ENCODE measurements at regions not wholly inside any gene's neighbourhood (a gene's known extent, or its start where the extent isn't known, plus 50 kb on each side); places are given as distances from the start of the nearest gene placed in this dataset.

DNA sequence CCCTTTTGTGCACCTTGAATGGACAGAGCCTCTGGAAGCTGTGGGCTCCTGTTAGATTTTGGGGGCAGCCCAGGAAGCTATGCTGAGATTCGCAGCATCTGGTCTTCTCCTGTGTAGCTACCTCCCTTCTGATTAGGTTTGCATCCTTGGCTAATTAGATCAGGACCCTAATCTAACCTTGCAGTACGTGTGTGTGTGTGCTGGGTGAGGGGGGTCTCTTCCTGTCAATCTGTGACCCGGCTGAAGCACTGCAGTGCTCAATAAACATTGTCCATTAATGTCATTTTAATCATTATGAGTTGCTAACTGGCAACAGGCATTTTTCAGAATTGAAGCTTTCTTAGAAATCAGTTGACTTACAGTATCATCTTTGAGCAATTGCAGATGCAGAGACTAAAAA lies 229.1 kb upstream of the STXBP5 start:
- ChIA-PET RAD21 (ENCODE audit: unreplicated experiment) (no interaction called here), POLR2A (no interaction called here), CTCF (no interaction called here), SMC1A (ENCODE audit: uncharacterized antibody, unreplicated experiment) (interaction anchor here (0.6 kb wide), 1 partner anchor 22 kb away, joined by 3 read pairs; no protein-coding TSS in a partner anchor)
- H3K27me3 ChIP-seq (replicated peaks in 1 of 2; ENCODE audit: control insufficient read depth in 2 of 2, insufficient read depth in 2 of 2, low read length in 1 of 2), result no peaks in the 10 kb centered on the region
- BruUV-seq (replicated peaks), result no TSS peak
- H3K9ac ChIP-seq (ENCODE audit: control insufficient read depth, insufficient read depth, low read length), result no peak overlapping the region
- H3K4me3 ChIP-seq, result no peak overlapping the region
- DNase-seq (ENCODE audit: low read depth, low spot score) (no peak), FAIRE-seq (no peak), ATAC-seq (no peak)
- no peak for TF ChIP-seq ZZZ3 (IDR thresholded peaks at IDR 0.05; ENCODE audit: control insufficient read depth, insufficient read length, low read depth)
- TF ChIP-seq, protein P1, sequence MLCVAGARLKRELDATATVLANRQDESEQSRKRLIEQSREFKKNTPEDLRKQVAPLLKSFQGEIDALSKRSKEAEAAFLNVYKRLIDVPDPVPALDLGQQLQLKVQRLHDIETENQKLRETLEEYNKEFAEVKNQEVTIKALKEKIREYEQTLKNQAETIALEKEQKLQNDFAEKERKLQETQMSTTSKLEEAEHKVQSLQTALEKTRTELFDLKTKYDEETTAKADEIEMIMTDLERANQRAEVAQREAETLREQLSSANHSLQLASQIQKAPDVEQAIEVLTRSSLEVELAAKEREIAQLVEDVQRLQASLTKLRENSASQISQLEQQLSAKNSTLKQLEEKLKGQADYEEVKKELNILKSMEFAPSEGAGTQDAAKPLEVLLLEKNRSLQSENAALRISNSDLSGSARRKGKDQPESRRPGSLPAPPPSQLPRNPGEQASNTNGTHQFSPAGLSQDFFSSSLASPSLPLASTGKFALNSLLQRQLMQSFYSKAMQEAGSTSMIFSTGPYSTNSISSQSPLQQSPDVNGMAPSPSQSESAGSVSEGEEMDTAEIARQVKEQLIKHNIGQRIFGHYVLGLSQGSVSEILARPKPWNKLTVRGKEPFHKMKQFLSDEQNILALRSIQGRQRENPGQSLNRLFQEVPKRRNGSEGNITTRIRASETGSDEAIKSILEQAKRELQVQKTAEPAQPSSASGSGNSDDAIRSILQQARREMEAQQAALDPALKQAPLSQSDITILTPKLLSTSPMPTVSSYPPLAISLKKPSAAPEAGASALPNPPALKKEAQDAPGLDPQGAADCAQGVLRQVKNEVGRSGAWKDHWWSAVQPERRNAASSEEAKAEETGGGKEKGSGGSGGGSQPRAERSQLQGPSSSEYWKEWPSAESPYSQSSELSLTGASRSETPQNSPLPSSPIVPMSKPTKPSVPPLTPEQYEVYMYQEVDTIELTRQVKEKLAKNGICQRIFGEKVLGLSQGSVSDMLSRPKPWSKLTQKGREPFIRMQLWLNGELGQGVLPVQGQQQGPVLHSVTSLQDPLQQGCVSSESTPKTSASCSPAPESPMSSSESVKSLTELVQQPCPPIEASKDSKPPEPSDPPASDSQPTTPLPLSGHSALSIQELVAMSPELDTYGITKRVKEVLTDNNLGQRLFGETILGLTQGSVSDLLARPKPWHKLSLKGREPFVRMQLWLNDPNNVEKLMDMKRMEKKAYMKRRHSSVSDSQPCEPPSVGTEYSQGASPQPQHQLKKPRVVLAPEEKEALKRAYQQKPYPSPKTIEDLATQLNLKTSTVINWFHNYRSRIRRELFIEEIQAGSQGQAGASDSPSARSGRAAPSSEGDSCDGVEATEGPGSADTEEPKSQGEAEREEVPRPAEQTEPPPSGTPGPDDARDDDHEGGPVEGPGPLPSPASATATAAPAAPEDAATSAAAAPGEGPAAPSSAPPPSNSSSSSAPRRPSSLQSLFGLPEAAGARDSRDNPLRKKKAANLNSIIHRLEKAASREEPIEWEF (IDR thresholded peaks at IDR 0.05; ENCODE audit: insufficient replicate concordance, low read depth, low read length), result no peak
- TF ChIP-seq POU2F2 (IDR thresholded peaks at IDR 0.05; ENCODE audit: borderline replicate concordance, low read depth, low read length), result no peak
- TF ChIP-seq SMAD5 (IDR thresholded peaks at IDR 0.05; ENCODE audit: low read depth), result no peak
- H3K36me3 ChIP-seq (ENCODE audit: control insufficient read depth in 2 of 2, insufficient read depth in 2 of 2, low read length in 1 of 2), result no peaks in the 10 kb centered on the region
- WGBS (ENCODE audit: insufficient coverage, insufficient replicate concordance, low lambda C conversion rate, missing lambda C conversion rate), result 31% methylated on average over 3 of the region's 3 CpGs
- no peak overlapping the region for H3K4me2 ChIP-seq (ENCODE audit: control insufficient read depth, insufficient read depth)
- H3K9me3 ChIP-seq (replicated peaks; ENCODE audit: control insufficient read depth, insufficient read depth, low read length), result no peaks in the 10 kb centered on the region
- intact Hi-C loops (cut with micrococcal nuclease; ENCODE audit: unreplicated experiment), result no loop called here
- H3K27ac ChIP-seq (ENCODE audit: control insufficient read depth, insufficient read depth), result no peak overlapping the region
- in situ Hi-C loops (cut with MboI), result no loop called here
- no peak overlapping the region for H2AFZ ChIP-seq (ENCODE audit: control insufficient read depth, low read depth, low read length)
- no peaks in the 10 kb centered on the region for H3K4me1 ChIP-seq (ENCODE audit: control insufficient read depth, insufficient read depth, low read length)
- no peaks in the 10 kb centered on the region for H3K79me2 ChIP-seq (ENCODE audit: control insufficient read depth, insufficient read depth, low read length)
- no peaks in the 10 kb centered on the region for H4K20me1 ChIP-seq (ENCODE audit: control insufficient read depth, insufficient read depth)

Measured in GM12878 (cell line).